ENCODE measurements at regions not wholly inside any gene's neighbourhood (a gene's known extent, or its start where the extent isn't known, plus 50 kb on each side); places are given as distances from the start of the nearest gene placed in this dataset.

- TF ChIP-seq, protein P1, sequence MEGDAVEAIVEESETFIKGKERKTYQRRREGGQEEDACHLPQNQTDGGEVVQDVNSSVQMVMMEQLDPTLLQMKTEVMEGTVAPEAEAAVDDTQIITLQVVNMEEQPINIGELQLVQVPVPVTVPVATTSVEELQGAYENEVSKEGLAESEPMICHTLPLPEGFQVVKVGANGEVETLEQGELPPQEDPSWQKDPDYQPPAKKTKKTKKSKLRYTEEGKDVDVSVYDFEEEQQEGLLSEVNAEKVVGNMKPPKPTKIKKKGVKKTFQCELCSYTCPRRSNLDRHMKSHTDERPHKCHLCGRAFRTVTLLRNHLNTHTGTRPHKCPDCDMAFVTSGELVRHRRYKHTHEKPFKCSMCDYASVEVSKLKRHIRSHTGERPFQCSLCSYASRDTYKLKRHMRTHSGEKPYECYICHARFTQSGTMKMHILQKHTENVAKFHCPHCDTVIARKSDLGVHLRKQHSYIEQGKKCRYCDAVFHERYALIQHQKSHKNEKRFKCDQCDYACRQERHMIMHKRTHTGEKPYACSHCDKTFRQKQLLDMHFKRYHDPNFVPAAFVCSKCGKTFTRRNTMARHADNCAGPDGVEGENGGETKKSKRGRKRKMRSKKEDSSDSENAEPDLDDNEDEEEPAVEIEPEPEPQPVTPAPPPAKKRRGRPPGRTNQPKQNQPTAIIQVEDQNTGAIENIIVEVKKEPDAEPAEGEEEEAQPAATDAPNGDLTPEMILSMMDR (IDR thresholded peaks at IDR 0.05) = no peak
- no peak for TF ChIP-seq EP300 (IDR thresholded peaks at IDR 0.05; ENCODE audit: borderline replicate concordance in 1 of 2, low read depth in 1 of 2, low read length in 1 of 2)
- TF ChIP-seq POLR2AphosphoS5 (IDR thresholded peaks at IDR 0.05; ENCODE audit: low read depth, low read length) = no peak
- no peak for TF ChIP-seq RAD21 (IDR thresholded peaks at IDR 0.05; ENCODE audit: low read length)
- no peak for TF ChIP-seq NRF1 (IDR thresholded peaks at IDR 0.05; ENCODE audit: low read depth, low read length)
- TF ChIP-seq ELF1 (IDR thresholded peaks at IDR 0.05) = no peak
- no peak for TF ChIP-seq YY1 (IDR thresholded peaks at IDR 0.05; ENCODE audit: low read depth)
- TF ChIP-seq, protein P2, sequence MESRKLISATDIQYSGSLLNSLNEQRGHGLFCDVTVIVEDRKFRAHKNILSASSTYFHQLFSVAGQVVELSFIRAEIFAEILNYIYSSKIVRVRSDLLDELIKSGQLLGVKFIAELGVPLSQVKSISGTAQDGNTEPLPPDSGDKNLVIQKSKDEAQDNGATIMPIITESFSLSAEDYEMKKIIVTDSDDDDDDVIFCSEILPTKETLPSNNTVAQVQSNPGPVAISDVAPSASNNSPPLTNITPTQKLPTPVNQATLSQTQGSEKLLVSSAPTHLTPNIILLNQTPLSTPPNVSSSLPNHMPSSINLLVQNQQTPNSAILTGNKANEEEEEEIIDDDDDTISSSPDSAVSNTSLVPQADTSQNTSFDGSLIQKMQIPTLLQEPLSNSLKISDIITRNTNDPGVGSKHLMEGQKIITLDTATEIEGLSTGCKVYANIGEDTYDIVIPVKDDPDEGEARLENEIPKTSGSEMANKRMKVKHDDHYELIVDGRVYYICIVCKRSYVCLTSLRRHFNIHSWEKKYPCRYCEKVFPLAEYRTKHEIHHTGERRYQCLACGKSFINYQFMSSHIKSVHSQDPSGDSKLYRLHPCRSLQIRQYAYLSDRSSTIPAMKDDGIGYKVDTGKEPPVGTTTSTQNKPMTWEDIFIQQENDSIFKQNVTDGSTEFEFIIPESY (IDR thresholded peaks at IDR 0.05; ENCODE audit: borderline replicate concordance, low read depth) = no peak
Measured at GRCh38 chr2:123870206-123870880, 154.7 kb upstream of the CNTNAP5 start.

Data from SK-N-SH (cell line).